HG02973 (cell line): ENCODE measurements at regions not wholly inside any gene's neighbourhood (a gene's known extent, or its start where the extent isn't known, plus 50 kb on each side); places are given as distances from the start of the nearest gene placed in this dataset.
A peak's percentile ranks its signal among the peaks of the same experiment; 100 is the strongest.
"Not testable (repeated sequence)": the region's sequence is repeated elsewhere in the genome, so short reads cannot be mapped to it uniquely, and the experiment has no call there.

ENCODE experiments used
- ATAC-seq: cut with Tn5 transposase; IDR thresholded peaks from one replicate; pipeline ENCODE4 v1.9.1; 2021; ENCODE audit warnings: moderate library complexity; ENCODE audit not compliant: unreplicated experiment

DNA sequence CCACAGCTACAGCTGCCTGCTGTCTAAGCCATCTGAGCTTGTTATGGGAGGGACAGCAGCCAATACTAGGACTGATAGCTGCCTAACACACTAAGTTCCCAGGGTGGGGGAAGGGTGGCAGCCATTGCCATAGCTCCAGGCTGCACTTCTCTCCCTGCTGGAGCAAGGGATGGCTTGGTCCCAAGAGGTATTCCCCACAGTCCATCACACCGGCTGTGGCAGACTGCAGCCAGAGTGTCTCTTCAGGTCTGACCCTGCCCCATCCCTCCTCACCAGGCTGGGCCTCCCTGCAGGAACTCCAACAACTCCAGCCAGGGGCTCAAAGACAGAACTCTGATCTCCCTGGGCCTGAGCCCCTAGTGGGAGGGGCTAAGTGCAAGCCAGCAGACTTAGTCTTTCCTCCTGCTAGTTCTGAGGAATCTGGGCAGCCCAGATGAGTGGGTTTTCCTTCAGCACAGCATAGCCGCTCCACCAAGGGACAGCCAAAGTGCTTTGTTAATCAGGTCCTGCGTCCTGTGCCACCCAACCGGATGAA is 632.1 kb downstream of the SOCS6 start:
- no peak for ATAC-seq

DNA sequence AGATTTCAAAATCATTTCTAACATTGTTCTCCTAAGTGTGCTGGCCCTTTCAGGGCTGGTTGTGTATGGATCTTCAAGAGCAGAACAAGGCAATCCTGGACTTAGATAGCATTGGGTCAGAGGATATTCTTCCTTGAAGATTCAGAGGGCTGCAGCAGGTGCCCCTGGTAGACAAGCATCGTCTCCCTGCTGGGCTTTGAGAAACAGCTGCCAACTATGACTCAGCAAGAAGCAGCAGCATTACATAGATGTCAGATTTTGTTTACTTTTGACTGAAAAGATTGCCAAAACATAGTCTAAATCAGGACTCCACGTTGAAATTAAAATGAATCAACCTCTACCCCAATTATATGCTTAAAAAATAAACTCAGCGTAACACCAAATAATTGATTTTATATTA is 618.8 kb downstream of the SOCS6 start:
- no peak for ATAC-seq

DNA sequence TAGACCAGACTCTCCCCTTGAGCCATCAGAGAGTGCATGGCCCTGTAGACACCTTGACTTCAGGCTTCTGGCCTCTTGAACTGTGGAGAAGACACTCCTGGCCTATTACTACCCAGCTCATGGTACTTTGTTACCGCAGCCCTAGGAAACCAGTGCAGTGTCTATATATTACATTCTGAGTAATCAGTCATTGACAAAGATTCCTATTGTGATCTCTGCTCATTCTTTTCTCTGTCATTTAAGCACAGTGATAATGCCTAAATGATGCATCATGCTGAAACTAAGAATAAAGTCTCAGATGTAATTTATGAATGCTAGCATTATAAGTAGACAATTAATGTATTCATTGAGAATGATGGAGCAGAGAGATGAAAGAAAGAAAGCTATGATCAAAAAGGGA is 603.5 kb downstream of the SOCS6 start:
- no peak for ATAC-seq

DNA sequence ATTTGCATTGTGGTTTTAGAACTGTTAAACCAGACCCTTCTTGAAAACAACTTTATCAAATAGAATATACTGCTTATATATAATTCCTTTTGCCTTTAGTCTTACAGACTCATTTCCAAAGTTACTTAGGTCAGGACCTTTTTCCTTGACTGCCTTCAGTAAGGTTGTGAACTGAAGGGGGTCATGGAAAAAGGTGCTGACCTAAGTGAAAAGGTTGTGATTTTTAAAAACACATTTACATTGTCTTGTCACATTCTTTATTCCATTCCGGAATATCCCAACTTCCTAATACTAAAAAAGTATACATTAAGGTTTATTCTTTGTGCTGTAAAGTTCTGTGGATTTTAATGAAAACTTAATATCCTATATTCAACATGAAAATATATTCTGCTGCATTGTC is 581.4 kb downstream of the SOCS6 start:
- no peak for ATAC-seq

DNA sequence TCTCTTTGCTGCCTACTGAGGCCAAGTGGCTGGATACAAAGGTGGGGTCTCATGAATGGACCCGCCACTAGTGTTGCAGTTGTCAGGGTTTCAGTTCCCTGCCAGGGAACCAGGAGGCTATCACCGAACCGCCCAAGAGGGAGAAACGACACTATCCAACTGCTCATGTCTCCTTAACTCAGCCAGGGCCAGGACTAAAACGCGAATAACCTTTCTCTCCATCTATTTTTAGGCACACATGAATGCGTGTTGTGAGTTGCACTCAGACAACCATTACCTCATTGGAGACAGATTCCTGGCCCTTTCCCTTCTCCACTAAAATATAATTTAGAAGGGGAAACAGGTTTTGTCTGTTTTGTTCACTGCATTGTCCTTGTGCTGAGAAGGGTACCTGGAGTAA is 559.5 kb downstream of the SOCS6 start:
- no peak for ATAC-seq

DNA sequence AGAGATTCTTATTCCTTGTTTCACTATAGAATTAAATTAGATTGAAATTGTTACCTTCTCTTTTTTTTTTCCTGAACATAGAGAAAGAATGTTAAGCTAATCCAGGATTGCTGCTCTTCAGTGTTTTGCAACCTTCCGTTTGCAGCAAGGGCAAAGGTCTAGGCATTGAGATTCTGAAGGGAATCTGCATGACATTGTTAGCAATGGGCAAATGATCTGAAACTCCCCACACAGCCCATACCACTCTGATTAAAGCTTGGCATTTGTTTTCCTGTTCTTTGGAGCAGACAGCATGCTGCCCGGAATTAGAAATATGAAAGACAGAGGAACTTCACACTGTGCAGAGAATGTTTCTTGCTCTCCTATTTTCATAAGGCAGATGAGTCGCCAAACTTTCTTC is 551.8 kb downstream of the SOCS6 start:
- no peak for ATAC-seq

DNA sequence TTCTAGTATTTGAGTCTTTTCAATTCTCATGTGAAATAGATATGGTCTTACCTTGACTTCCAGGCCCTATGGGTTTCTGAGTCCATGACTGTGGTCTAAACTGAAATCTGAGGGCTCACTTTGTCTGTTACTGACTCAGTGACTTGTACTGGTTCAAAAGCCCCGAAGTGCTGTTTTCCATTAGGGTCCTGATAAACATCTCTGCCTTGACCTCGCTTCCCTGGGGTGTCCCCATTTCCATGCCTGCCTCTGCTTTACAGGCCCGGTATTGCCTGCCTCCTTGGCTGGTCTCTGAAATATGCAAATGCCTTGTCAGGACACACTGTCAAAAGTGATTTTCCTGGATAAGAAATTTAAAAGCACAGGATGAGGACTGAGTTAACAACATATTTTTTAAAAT is 538.8 kb downstream of the SOCS6 start:
- no peak for ATAC-seq

DNA sequence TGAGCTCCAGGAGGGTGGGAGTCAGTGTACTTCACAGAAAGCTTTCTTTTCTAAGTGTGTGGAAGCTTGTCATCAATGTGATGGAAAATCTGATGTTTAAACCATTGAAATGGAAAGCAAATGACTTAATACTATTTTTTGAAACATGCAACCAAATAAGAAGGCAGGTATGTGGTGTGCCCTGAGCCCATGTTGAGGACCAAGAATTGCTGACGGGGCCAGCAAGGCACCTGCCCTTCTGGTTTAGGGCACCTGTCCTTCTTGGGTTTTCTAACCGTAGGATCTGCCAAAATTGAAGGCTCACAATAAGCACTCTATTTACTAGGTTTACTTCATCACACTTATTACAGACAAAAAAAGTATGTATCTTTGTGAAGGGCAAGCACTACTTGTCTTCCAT is 537.7 kb downstream of the SOCS6 start:
- ATAC-seq: no peak

DNA sequence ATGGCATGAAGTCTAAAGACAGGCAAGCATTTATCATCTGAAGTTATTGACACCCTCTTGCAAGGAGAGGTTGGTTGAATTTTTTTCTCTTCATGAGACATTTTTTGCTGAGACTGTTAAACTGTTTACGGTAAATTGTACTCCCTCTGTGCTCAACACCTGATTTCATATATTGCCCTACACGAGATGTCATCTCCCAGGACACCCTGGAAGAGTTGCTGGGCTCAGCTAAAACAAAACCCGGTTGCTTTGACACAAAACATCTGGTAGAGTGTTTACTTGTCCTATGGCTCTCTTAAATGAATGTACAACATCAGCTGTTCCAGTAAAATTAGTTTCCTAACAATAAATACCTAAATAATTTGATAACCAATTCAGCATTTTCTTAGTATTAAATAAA is 533.8 kb downstream of the SOCS6 start:
- no peak for ATAC-seq

DNA sequence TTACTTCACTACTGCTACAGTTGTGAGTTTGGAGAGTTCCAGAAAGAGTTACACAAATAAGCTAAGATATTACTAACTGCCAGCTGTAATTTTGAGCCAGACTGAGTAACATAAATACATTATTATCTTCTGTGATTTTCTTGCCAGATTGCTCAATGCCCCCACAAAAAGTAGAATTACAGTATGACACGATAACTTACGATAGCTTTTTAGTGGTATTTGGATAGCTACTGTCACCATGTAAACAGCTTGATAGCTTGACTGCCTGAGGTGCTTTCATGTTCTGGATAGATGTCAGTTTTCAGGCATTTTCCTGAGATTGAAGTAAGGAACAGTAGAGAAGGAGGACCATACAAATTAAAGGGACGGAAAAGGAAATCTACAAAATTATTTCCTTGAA is 533.3 kb downstream of the SOCS6 start:
- no peak for ATAC-seq

DNA sequence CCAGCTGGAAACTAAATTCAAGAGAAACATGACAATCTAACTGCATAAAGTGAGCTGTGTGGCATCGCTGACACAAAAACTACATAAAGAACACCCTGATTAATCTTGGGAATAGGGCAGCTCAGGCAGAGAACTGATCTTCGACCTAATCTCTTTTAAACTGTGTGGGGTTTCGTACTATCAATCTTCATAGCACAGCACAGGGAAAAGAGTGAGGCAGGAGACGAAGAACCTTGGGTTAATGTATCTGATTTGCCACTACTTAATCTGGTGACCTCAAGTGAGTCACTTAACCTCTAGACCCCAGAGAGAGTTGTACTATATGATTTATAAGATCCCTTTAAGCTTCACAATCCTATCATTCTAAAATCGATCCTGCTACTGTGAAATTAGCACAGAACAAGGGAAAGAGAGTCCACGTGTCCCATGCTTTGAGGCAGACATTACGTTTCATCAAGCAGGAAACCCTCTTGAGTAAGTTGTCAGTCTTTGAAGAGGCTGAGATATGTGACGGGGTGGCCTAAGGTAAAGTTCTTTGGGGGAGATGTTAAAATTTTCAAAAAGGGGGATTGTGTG is 519.7 kb downstream of the SOCS6 start:
- no peak for ATAC-seq

DNA sequence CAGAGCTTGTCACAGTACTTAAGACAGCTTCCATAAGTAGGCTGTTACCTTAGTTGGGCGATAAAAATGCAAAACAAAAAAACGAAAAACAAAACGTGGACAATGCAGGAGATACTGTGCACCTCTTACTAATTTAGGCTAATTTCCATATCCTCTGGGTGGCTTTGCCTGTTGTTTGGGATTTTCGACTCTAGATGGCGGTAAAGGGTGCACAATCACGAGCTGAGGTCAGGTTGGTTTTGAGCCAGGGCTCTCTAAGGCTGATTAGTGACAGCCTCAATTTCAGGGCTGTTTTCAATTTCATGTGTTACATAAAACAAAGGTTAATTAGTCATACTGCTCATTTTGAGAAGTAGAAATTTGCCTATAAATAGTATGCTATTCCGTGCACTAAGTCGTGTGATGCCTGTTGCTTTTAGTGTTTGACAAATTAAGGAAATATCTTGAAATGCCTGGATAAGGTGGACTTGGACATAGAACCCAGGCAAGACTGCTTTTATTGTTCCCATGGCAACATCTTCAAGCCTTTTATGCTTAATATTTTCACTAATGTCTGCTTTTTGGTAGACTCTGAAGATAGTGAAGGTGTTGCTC is 493.1 kb downstream of the SOCS6 start:
- ATAC-seq: peak; percentile 93

DNA sequence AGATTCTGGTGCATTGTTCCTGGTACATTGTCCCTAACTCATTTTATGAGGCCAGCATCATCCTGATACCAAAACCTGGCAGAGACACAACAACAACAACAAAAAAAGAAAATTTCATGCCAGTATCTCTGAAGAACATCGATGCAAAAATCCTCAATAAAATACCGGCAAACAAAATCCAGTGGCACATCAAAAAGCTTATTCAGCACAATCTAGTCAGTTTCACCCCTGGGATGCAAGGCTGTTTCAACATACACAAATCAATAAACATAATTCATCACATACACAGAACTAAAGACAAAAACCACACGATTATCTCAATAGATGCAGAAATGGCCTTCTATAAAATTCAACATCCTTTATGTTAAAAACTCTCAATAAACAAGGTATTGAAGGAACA is 477.4 kb downstream of the SOCS6 start:
- ATAC-seq: not testable (repeated sequence)

DNA sequence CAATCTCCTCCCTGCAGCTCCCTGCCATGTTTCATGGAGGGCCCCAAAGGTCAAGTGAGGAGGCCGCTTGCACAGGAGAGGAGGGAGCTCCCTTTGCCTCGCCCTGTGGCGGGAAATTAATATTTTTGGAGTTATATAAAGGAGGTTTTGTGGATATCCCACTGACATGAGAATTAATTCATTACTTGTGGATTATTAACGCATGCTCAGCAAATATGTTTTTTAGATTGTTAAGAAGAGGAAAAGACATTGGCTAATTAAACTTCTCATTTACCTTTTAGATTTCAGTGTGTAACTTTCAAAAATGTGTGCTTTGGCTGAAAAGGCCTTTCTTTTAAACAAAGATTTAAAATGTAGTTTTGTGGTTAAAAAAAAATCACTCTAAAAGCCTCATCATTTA is 474.0 kb downstream of the SOCS6 start:
- no peak for ATAC-seq

DNA sequence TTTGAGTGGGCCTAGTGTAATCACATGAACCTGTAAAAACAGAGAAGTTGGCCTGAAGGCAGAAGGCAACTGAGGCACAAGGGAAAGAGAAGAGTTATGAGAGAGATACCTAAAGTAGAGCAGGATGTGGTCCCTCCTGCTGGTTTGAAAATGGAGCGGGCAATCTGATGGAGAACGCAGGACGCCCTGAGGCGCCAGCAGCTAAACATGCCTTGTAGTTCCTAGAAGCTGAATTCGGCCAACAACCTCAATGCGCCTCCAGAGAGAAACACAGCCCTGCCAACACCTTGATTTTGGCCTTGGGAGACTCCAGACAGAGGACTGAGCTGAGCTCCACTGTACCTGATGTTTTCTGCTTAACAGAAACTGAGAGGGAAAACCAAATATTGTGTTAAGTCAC is 469.9 kb downstream of the SOCS6 start:
- ATAC-seq: no peak

DNA sequence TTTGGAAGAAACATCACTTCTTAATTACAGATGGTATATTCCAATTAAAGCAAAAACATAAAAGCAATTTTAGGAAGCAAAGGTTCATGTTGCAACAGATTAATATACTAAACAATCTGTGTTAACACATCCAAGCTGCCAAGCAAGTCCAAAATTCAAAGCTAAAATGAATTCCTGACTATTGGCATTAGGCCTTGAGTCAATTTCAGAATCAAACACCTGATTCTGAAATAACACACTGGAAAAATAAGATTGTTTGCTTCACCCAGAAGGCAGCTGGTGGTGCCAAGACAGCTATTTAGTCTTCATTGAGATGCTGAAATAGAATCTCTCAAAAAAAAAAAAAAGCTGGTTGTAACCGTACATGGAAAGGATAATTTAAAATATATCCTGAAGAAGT is 465.6 kb downstream of the SOCS6 start:
- ATAC-seq: no peak

DNA sequence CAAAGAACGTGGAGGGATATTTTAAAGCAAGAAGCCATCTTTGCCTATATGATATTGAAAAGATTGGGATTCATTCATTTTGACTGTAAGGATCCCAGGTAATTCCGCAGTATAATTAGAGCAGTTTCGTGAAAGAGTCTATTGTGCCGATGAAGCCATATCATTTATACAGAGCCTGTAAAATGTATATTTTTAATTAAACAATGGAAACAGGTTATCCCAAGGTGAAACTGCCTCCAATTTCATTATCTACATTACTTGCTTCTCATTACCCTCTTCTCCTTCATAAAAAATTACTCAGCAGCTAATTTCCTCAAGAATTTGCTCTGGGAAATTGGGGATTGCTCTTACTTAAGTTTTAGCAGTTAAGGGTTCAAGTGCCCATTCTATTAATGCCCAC is 444.1 kb downstream of the SOCS6 start:
- ATAC-seq: no peak

DNA sequence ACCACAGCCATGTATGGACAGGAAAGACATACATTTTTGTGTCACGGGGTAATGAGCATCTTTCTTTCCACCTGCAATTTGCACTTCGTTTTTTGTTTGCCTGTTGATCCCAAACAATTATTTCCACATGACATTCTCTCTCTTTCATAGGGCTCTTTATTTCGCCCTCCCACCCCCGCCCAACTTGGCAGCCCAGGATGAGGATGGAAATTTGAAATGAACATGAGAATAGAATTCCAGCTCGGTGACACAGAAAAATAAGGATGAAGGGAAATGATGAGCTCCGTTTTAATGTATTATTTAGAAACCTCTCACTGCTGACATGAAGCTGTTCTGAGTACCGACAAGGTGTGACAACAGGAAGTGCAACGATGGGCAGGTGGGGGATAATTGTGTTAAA is 443.3 kb downstream of the SOCS6 start:
- no peak for ATAC-seq

DNA sequence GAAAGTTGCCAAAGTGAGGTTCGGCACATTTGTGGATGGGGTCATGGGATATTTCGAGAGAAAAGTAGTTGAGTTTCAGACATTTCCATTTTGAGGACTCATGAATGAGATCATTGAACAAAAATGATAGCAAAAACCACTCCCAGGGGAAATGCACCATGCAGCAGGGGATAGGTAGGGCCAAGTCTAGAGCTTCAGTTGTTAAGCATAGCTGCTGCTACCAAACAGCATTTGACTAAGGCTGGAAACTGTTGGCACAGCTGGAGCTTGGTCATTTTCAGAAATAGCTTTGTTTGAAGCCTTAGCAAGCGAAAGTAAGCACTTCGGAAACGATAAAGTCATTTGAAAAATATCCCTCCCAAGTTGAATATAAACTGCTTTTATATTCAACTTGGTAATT is 431.8 kb downstream of the SOCS6 start:
- ATAC-seq: no peak

DNA sequence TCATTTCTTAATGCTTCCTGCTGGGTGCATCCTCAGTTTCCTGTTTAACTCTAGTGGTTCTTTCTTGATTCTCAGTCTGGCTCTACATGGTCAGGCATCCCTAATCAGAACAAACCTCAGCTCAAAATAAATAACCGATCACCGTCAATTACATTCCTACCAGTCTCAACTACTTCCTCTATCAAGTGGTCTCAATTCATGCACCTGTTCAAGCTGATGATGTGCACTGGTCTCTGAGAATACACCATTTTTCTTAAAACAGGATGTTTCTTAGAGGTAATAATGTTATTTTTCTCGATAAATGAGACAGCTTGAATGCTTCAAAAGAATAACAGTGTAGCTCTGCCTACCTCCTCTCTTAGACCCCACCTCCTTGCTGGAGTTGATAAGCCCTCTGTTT is 420.9 kb downstream of the SOCS6 start:
- no peak for ATAC-seq

DNA sequence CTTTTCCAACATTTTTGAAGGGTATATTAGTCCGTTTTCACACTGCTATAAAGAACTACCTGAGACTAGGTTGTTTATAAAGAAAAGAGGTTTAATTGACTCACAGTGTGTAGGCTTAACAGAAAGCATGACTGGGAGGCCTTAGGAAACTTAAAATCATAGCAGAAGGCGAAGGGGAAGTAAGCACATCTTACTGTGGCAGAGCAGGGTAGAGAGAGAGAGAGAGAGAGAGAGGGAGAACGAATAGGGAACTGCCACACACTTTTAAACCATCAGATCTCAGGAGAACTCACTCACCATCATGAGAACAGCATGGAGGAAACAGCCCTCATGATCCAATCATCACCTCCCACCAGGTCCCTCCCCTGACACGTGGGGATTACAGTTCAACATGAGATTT is 420.3 kb downstream of the SOCS6 start:
- ATAC-seq: no peak

DNA sequence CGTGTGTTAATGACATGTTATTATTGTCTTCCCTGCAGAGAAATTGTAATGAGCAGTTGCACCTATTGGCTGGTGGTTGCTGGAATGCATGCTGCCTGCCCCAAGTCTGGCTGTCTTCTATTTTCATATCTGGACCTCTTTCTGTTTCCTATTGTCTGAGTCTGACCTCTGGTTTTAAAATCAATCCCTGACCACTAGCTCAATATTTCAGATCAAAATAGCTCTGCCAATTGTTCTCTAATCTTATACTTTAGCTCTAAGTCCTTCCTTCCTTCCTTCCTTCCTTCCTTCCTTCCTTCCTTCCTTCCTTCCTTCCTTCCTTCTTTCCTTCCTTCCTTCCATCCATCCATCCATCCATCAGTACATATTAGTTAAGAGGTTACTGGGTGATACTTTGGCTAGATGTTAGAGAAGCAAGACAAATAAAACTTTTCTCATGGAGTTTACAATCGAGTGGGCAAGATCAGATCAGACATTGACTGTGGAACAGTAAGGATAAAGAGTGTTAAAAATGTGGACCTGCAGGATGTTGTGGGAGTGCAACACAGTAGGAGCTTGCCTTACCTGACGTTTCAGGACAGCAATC is 417.1 kb downstream of the SOCS6 start:
- no peak for ATAC-seq

DNA sequence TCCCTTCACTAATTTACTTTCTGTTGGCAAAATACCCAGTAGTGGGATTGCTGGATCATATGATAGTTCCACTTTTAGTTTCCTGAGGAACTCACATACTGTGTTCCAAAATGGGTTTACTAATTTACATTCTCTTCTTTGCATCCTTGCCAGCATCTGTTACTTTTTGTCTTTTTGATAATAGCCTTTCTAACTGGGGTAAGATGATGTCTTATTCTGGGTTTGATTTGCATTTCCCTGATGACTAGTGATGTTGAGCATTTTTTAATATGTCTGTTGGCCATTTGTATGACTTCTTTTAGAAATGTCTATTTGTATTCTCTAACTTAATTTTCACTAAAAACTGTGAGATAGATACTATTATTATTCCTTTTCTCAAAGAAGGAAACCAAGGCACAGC is 411.7 kb downstream of the SOCS6 start:
- ATAC-seq: no peak
